NCI-H146 (cell line): ENCODE measurements at regions not wholly inside any gene's neighbourhood (a gene's known extent, or its start where the extent isn't known, plus 50 kb on each side); places are given as distances from the start of the nearest gene placed in this dataset.
"Not testable (repeated sequence)": the region's sequence is repeated elsewhere in the genome, so short reads cannot be mapped to it uniquely, and the experiment has no call there.

ENCODE experiments used
- DNase-seq: peaks from one replicate; lab custom pipeline; 2025; lab: John Stamatoyannopoulos, UW

GRCh38 chr13:24563087-24563486 is 50.5 kb upstream of the PARP4 start:
- no peak for DNase-seq

GRCh38 chr13:24563971-24564370 is 51.4 kb upstream of the PARP4 start:
- DNase-seq = not testable (repeated sequence)

- no peak for DNase-seq
Measured at GRCh38 chr13:24564881-24565280, 52.3 kb upstream of the PARP4 start.

DNA sequence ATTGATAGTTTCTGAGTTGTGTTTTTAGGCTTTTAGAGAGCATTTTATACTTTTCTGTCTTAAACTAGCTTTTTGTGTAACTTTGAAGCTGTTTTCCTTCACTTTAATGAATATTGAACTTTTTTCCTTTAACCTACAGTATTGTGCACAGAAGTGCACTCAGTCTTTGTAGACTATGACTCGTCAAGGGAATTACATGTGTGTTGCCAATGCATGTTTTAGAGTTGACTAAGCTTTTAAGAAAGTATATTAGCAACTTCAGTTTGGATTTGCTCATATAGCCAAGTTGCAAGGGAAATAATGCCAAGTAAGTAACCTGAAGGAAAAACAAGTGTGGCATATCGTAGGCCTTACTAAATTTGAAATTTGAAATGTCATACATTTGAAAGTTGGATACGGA is 55.0 kb upstream of the PARP4 start:
- DNase-seq = not testable (repeated sequence)

DNA sequence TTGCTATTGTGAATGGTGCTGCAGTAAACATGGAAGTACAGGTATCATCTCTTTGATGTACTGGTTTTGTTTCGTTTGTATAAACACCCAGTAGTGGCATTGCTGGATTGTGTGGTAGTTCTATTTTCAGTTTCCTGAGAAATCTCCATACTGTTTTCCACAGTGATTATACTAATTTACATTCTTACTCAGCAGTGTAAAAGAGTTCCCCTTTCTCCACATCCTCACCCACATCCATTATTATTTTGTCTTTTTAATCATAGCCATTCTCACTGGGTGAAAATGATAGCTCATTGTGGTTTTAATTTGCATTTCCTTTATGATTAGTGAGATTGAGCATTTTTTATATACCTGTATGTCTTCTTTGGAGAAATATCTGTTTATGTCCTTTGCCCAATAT is 62.3 kb upstream of the PARP4 start:
- DNase-seq = no peak

DNA sequence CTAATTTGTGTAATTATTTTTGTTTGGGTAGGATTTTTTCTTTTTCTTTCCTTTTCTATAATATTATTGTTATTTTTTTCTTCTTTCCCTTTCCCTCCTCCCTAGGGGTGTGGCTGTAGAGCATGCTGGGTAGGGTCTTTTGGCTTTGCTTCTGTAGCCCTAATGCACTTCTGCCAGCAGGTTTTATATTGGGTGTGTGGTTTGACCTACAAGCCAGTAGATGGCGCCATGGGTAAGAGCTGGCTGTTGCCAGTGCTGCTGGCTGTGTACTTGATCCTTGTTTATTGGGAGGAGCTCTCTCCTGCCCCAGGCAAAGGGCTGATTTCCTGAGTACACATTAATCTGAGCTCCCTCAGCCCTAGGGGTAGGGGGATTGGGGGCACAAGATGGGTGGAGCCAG is 67.7 kb upstream of the PARP4 start:
- DNase-seq = peak; percentile 11

DNA sequence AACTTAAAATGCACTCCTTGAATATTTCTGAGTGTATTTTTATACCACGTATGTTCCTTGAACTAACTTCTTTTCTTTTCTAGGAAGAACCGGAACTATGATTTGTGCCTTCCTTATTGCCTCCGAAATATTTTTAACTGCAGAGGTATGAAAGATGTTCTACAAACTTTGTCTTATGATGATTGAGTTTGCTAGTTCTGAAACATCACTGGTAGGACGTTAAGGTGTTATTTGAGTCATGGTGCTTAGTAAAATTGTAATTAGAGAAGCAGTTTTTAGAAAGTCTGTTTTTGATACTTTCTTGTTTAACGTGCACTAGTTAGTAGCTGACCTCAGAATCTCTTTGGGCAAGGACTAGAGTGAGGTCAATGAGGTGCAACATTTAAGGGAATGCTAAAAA is 69.0 kb upstream of the PARP4 start:
- not testable (repeated sequence) for DNase-seq

- not testable (repeated sequence) for DNase-seq
Measured at GRCh38 chr13:24591697-24592096, 79.1 kb upstream of the PARP4 start.

- not testable (repeated sequence) for DNase-seq
Measured at GRCh38 chr13:24597906-24598670, 82.1 kb upstream of the ATP12A start.

DNA sequence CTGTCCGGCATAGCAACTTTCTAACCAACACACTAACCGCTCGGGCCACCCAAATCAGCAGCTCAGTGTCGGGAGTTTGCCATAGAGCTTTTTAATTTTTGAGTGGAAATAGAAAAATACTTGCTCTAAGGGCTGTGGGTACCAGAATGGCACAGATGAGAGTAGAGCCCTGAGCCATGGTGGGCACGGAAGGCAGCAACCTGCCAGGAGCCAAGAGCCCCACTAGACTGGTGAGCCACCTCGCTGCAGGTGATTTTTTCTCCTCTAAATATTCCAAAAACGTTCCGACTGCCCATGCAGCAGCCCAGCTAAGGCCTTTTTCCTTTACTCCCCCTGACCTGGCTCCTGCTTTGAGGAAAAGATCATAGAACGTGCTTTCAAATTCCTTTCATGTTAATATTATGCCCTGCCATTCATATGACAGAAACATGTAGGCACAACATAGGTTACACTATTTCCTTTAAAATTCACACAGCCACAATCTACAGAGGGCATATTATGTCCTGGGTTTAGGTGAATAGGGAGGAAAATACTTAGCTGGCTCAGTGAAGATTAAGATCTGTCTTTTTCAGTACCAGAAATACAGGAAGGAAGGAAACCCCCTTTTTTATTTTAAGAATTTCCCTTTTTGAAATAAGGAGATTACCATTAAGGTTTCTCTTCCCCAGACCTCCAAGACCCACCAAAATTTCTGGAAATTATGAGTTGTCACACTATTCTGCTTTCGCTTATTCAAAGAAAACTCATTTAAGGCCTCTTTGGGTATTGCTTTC is 81.0 kb upstream of the ATP12A start:
- DNase-seq = not testable (repeated sequence)

GRCh38 chr13:24605923-24606372 is 74.3 kb upstream of the ATP12A start:
- DNase-seq = no peak

GRCh38 chr13:24606486-24607170 is 73.6 kb upstream of the ATP12A start:
- DNase-seq = no peak

GRCh38 chr13:24610956-24611355 is 69.3 kb upstream of the ATP12A start:
- no peak for DNase-seq

DNA sequence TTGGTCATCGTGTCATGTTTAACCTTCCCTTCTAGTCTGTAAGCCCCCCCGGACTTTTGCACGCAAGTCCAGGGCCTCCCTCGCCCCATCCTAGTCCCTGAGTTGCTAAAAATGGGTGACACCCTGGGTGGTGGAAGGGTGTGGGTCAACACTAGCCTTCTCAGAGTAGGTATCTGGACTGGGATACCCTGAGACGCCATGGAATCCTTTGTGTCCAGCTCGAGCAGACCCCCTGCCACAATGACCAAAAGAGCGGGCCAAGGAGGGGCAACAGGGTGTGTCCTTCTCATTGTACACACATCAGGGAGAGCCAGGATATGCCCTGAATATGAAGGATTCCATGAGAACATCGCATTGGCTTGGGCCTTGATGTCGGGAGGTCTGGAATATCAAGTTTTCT is 67.5 kb upstream of the ATP12A start:
- DNase-seq = no peak

DNA sequence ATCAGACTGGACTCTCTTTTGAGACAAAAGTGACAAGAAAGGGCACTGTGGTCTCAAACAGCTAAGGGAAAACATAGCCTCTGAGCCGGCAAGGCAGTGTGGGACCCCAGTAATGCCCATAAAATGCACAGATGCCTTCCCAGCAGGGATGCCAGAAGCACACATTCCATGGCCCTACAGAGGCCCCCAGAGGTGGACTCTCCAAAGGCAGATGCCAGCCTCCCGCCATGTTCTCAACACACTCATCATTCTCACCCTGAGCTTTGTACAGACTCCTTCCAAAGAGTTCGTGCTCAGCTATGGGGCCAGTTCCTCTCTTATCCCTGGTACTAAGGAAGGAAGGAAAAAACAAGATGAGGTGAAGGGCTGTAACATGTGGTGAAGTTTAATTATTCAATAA is 67.1 kb upstream of the ATP12A start:
- no peak for DNase-seq

DNA sequence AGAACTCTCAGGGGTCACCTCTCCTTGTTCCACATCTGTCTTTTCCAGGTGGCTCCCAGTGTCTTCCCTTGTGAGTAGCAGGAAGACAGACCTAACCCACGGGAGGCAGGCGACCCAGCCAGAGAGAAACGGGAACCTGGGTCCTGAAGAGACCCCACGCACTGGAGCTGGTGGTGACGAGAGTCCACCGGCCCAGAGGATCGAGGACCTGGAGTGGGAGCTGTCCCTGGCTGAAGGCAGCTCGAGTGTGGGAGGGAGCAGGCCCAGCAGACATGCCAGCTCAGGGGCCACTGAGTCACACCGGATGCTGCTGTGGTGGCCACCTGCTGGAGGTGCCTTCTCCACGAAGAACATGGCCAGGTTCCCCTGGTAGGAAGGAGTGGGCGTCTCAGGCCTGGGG is 66.5 kb upstream of the ATP12A start:
- DNase-seq = no peak

GRCh38 chr13:24614306-24615080 is 65.7 kb upstream of the ATP12A start:
- no peak for DNase-seq

DNA sequence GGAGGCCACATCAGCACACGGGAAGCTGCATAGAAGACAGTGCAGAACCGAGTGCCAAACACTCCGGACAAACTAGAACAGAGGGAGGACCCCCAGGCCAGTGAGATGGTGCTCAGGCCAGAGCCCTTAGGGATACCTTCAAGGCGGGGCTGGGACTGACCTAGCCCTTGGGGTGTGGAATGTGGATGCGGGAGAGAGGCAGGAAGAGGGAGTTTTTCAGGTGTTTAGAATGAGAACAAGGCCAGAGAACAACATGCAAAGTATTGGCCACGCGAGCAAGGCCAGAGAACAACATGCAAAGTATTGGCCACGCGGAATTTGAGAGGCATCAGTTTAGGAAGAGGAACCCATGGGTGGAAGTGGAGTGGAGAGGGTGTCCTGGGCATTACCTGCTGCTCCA is 65.1 kb upstream of the ATP12A start:
- no peak for DNase-seq

DNA sequence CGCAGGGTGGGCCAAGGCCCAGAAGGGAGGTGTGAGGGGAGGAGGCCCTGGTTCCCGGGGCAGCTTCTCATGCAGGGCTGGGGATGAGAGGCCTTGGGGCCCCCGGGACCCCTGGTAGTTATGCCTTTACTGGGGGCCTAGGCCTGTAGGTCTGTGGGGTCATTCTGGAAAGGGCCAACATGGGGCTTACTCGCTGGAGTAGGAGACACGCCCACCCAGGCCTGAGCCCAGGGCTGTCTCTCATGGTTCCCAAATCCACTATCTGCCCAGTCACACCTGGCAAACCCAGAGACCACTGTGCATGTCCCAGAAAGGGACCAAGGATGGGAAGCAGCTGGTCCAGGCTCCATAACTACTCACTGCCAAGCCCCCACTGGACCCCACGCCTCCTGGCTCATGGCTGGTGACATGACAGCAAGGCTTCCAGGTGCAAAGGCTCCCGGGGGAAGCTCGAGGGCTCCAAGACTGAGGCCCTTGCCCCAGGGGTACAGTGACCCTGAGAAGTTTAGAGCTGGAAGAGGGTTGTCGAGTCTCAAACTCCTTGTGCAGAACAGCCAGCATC is 64.2 kb upstream of the ATP12A start:
- DNase-seq = no peak

GRCh38 chr13:24616514-24616913 is 63.7 kb upstream of the ATP12A start:
- DNase-seq = no peak

DNA sequence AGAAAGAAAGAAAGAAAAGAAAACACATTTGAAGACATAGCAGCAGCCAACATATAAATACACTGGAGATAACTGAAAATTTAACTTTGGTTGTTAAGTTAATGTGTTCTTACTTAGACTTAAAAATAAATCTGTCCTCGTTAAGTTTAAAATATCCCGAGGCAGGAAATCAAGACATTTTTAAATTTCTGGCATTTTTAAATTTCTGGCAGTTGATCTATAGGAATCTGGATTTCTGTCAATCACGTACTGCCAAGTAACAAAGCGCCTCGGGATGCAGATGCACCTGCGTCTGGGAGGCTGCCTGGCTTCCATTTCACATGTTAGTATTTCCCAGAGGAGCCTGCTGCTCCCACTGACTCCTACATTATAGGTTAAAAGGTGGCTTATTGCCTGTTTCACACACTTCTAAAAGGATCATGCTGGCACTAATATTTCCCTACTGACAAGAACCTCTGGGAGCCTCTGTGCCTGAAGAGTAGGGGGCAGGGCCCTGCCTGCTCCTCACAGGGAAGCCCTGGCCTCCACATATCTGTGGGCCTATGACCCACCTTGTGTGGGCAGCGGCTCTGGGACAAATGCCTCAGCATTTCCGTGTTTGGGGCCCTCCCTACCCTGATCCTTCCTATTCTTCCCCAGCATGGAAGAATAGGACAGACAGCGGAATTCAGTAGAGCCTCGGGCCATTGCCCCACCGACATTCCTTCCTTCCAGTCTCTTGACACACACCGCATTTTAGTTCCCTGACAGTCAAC is 62.8 kb upstream of the ATP12A start:
- no peak for DNase-seq
